GM18858 (cell line): ENCODE measurements at regions not wholly inside any gene's neighbourhood (a gene's known extent, or its start where the extent isn't known, plus 50 kb on each side); places are given as distances from the start of the nearest gene placed in this dataset.
"Not testable (repeated sequence)": the region's sequence is repeated elsewhere in the genome, so short reads cannot be mapped to it uniquely, and the experiment has no call there.

Experiments
- ATAC-seq: cut with Tn5 transposase; IDR thresholded peaks from one replicate; pipeline ENCODE4 v1.9.1; 2021; ENCODE audit not compliant: unreplicated experiment

DNA sequence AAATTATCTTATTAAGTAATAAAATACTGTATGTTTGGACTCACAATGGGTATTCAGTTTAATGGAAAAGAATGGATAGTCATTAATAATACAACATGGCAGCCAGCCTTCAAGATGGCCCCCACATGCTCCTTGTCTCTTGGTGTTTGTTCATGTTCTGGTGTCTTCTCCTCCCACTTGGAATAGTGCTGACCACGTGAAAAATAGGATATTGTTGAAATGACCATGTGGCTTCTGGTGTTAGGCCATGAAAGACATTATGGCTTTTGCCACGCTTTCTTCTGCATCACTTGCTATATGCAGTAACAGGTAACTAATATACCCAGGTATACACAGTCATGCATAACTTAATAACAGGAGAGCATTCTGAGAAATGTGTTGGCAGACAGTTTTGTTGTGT, 341.0 kb downstream of the KCNJ2 start:
- no peak for ATAC-seq

DNA sequence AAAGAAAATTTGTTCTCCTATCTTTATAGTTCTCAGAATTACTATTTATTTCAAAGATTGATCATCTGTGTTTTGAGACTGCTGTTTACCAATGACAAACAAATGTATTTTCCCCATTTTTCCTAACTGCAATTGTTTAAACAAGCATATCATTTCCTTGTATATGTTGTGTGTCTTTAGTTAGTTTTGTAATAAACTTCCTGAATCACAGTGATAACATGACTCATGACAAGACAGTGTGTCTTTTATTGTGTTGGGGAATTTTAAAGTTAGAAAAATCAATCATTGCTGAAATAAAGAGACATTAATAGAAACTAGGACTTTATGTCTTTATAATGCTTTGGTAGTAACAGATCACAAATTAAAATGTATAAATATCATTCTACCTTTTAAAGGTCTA, 348.5 kb downstream of the KCNJ2 start:
- no peak for ATAC-seq

DNA sequence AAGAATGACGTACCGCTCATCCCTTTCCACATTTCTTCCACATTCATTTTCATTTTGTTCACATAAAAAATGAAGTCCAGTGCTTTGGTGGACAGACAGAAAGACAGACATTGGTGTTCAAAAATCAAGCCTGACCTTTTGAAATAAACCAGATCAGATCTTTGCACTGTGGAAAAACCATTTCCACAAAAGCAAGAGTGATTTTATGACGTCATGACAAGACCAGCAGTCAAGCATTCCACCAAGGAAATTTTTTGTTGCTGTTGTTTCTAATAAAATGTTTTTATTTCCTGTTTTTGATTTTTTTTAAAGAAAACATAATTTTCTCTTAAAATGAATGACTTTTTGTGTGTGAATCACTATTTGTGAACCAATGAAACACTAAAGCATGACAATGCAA, 350.0 kb downstream of the KCNJ2 start:
- ATAC-seq, result no peak

DNA sequence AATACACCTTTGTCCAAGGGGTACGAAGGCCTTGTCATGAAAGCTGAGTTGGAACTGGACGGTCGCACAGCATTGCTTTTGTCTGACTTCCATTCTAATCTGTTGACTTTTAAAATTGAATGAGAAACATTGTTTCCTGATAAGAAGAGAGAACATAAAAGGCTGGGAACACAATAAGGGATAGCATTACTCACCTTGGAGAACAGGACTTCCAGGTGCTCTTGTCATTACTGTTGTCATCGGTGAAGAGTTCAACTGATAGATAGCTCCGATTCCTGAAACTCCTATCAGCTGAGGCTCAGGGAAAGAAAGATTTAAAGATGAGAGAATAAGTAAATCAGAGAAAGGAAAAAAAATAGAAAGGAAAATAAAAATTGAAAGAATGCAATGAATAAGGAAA, 351.1 kb downstream of the KCNJ2 start:
- ATAC-seq, result no peak

DNA sequence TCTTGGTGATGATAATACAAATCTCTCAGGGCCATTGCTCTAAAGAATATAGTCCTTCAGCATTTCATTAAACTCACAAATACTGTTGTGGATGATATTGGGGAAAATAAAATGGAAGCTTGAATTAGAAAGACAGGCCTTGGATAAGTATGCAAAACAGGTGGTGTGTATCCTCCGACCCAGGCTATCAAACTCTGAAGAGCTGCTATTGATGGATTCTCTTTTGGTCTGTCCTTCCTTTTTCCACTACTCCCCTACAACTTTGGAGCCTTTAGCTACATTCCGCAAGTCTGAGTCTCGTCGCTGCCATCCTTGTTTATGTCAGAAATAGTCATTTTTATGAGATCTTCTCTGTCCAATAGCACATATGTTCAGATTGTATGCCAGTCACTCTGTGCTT, 351.6 kb downstream of the KCNJ2 start:
- no peak for ATAC-seq

DNA sequence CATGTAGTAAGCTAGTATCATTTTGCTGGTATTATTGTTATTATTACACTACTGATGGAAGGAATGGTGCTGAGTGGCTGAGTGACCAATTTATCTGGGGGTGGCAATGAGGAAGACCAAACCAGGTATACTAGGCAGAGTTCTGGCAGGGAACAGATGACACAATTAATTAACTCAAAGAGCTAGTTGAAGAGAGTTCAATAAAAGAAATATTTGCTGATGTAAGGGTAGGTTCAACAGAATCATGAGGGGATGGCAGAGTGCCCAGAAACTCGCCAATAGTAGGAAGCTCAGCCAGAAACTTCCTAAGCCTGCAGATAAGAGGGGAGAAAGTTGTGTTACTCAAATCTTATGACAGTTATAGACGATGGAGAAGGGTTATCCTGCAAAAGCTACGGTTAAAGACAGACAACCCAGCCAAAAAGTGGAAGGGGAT, 352.5 kb downstream of the KCNJ2 start:
- no peak for ATAC-seq

DNA sequence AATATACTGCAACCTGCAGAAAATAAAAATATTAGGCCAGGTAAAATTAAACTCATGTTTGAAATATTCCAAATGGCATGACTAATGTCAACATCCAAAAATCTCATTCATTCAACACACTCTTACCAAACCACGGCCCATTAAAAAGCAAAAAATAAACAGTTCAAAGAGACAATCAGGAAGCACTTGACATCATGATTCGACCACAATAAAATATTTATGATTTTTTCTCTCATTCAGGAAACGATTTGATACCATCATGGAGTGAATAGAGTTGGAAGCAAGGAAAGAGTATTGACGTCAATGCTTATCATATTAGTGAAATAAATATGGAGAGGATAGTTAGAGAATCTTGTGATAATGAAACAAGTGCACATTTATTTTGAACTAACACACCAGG, 354.1 kb downstream of the KCNJ2 start:
- no peak for ATAC-seq

DNA sequence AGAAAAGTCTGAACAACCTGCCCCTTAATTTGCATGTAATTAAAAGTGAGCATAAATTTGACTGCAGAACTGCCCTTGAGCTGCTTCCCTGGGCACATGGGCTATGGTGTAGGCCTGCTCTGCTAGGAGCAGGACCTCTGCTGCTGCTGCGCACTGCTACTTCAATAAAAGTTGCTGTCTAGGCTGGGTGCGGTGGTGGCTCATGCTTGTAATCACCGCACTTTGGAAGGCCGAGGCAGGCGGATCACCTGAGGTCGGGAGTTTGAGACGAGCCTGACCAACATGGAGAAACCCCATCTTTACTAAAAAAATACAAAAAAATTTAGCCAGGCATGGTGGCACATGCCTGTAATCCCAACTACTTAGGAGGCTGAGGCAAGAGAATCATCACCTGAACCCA, 355.7 kb downstream of the KCNJ2 start:
- ATAC-seq, result not testable (repeated sequence)

DNA sequence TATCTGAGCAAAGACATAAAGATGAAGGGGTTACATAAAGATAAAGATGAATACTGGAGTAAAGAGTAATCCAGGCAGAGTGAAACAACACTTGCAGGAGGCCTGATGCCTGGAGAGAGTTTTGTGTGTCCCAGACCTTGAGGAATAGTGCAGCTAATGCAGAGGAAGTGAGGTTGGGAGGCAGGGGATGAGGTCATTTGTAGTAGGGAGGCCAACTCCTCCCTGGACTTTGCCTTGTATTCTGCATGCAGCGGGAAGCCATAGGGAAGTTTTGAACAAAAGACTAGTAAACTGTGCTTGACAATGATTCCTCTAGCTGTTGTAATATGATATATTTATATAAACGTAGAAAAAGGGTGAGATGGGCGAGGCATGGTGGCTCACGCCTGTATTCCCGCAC, 356.6 kb downstream of the KCNJ2 start:
- ATAC-seq, result no peak

DNA sequence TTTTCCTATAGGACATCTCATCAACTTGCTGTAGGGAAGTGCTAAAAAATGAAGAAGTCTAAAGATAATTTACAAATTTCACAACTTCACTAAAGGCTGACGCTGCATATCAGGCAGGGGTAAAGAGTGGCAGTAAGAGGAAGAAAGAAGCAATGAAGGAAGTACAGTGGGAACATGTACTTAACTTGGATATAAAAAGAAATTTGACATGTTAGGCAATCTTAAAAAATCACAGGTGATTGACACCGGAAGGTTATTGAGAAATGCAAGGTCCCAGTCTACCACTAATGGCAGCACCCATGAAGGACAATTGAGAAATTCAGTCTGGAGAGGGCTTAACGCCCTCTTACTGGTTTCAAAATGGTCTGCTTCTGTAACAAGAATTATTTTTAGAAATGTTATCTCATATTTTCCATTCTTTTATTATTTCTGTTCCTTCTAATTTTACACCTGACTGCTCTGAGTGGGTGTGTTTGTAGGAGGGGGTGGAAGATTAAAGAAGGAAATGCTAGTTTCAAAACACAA, 358.1 kb downstream of the KCNJ2 start:
- ATAC-seq, result no peak

DNA sequence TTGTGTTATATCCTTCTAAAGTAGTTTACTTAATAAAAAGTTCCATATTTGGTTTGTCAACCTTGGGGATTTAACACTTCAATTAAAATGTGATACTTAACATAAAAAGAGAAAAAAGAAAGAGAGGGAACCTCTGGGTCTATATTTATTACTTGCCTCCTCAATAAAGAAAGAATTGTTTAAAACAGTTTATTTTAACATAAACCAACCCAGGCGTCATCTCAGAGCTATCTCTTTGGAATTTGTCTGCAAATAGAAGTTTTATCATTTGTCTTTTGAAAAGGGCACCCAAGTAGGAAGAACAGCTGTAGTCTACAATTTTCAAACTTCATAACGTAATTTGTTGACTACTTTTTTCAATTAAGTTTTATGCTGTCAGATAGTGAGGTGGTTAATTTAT, 364.1 kb downstream of the KCNJ2 start:
- ATAC-seq, result no peak

DNA sequence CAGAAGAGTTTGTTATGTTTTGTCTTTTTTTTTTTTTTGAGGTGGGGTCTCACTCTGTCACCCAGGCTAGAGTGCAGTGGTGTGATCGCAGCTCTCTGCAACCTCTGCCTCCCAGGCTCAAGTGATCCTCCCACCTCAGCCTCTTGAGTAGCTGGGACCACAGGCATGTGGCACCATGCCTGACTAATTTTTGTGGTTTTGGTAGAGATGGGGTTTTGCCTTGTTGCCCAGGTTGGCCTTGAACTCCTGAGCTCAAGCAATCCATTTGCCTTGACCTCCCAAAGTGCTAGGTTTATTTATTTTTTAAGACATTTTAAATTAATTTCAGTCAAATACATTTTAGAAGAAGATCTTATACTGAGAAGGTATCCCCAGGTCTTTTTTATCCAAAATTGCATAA, 366.7 kb downstream of the KCNJ2 start:
- ATAC-seq, result no peak

DNA sequence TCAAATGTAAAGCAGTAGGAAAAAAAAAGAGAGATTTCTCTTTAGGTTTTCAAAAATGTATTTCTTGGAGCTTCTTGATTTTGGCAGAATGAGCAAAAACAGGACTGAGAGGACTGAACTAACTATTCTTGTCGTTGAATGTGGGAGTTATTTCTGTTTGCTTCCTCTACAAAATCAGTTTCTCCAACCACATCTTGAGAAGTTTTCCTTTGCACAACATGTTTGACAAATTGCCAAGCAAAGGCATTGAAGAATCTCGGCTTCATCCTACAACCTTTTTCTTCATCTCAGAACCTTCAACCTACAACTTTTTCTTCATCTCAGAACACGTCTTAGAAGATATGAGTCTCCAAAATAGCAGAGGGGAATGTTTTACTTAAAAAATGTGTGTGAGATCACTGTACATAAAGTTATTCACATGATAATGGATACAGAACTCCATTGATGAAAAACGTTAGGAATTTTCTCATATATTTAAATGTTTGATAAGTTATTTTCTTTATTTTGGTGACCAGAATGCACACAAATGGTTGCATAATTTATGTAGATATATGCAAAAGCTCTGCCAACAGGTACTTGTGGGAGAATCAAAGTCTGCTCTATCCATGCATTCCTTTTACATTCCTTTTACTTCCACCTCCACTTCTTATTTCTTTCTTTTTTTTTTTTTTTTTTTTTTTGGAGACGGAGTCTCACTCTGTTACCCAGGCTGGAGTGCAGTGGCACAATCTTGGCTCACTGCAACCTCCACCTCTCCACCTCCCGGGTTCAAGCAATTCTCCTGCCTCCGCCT, 370.0 kb downstream of the KCNJ2 start:
- ATAC-seq, result no peak

DNA sequence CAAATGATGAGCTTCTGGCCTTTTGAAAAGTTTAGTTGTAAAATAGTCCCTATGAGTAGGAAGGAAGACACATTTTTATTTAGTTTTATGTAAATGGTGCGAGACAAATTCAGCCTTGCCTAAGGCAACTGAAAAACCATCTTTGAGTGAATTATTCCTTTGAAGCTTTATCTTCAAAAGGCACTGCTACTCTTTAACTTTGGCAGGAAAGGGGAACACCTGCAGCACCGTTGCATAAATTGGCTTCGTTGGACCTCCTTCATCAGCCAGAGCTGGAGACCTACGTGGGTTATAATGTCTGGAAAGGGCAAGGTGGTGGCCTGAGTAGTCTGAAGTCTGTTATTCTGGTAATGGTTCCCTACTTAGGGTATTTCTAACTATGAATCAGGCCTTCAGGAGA, 373.5 kb downstream of the KCNJ2 start:
- no peak for ATAC-seq

DNA sequence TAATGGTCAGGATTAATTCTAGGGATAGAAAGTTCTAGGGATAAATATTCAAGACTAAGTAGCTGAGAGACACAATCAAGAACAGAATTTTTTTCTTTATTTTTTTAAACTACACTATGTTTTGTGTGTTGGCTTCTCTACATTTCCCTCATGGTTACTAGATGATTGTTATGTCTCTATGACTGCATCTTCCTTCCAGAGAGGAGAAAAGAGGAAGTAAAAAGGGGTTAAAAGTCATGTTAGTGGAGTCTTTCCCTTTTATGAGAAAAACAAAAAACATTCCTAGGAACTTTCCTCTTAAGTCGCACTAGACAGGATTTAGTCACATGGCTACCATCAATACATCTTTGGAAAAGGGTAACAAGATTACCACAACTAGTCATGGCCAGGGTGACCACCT, 375.0 kb downstream of the KCNJ2 start:
- no peak for ATAC-seq

DNA sequence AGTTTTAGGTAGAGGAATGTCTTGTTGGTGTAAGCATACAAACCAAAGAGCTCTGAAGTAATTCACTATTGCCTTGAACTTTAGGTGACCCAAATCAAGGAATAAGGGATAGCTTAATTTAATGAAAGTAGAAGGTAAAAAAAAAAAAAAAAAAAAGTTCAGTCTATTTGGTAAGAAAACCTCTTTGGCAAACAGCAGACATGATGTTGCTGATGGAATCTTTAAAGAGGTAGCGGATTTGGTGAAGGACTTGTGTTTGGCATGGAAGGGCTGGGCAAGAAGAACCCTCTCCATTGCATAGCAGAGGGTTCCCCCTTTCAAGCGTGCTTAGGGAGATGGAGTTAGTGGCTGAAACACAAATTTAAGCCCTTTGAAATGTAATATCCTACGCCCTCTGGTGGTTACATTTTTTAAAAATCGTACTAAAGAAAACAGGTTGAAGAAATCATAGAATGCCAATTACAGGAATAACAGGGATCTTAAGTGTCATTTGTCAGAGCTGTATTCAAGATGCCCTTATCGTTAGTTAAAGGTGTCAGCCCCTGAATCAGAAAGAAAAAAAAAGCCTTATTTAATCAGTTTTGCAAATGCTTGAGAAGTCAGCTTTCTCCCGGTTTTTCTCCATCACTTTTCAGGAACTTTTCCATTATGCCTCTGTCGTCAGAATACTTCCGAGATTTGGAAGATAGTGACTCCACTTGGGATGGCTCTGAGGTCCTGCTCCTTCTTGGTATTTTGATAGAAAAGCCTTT, 383.1 kb downstream of the KCNJ2 start:
- no peak for ATAC-seq

DNA sequence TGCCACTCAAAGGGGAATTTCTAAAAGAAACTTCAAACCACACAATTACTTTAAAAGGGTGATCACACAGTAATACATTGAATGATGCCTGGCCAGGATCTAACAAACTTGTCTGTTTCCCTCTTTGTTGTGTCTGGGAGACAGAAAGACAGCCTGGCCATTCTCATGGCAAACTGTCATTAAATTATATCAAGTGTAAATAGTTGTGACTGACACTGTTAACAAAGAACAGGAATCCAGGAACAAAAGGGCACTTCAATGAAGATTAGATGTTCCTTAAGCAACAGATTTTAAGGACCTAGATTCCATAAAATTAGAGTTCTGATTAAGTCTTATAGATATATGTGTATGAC, 383.6 kb downstream of the KCNJ2 start:
- no peak for ATAC-seq

DNA sequence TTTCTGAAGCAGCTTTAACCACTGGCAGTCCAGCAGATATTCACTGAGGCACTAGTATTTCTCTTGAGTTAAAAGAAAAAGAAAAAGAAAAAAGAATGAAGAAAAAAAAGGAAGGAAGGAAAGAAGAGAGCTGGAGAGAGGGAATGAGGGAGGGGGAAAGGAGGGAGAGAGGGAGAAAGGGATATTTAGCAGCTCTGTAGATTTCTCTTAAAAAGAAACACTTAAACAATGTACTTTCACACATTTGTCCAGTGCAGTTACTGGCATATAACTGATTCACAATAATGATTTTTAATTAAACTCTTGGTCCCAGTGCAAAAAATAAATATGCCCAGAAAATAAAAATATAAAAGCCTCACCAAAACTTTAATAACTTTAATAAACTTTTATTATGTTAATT, 386.4 kb downstream of the KCNJ2 start:
- no peak for ATAC-seq

DNA sequence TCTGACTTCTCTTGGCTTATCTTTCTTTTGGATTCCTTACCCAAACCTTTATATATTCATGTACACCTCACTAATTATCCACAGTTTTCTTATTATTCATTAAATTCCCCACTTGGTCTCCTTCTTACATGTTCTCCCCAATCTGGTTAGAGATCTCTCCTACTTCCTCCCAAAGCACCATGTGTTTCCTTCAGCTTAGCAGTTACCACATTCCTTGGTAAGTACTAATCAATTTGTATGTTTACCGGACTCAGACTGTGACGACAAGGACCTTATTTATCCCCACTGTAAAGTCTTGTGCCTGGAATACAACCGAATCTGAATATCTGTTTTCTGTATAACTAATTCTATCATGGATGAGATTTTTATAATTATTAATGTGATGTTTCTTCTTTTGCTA, 389.5 kb downstream of the KCNJ2 start:
- no peak for ATAC-seq

DNA sequence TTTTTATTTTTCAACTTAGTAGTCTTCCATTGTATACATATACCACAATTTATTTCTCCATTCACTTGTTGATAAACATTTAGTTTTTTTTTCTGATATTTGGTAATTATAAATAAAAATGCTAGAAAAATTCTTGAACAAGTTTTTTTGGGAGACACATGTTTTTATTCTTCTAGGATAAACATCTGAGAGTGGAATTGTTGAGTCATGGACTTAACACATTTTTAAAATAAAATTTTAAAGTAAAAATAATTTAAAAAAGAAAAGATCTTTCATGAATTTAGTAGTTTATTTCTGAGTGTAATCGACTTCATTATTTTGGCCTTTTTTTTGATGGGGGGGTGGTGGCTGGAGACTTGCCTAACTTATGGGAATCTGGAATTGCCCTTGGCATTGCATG, 391.1 kb downstream of the KCNJ2 start:
- no peak for ATAC-seq

DNA sequence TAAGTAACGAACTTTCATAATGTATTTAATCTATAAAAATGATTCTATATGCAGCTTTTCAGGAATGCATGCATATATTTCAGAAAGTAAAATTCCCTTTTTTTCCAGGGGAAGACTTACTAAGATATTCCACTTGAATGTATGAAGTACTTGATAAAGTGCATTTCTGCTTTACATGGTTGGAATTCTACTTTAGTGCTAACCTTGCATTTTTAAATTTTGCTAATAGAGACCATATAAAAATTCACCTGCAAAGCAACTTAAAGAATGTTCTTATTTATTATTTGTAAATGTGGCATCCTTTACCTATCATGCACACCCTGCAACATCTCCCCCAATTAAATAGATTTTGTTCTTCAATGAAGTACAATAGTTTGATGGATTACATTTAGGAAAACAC, 392.8 kb downstream of the KCNJ2 start:
- no peak for ATAC-seq

DNA sequence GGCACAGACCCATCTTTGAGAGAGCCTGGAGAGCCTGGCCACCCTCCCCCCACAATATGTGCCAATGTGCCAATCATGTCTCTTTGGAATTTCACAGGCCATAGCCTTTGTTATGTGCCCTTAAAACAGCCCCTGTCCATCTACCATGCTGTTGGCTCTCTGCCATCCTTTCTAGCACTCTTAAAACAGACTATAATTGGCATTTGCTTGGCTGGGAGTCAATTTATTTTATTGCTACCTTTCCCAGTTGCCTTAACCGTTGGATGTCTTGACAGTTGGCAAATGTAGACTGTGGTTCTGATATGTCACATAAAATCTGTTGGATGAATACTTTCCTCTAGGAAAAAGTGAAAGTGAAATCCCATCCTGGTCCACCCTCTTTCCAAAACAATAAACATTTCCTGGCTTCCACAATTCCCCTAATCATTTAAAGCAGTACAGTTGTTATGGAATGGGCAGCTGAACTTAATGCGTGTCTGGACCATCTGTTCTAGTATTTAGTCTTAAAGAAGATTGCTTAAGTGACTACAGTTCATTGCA, 394.0 kb downstream of the KCNJ2 start:
- ATAC-seq, result no peak
